Esophagus muscularis mucosa (tissue), 4 donors: ENCODE measurements at regions not wholly inside any gene's neighbourhood (a gene's known extent, or its start where the extent isn't known, plus 50 kb on each side); places are given as distances from the start of the nearest gene placed in this dataset.
"Not testable (repeated sequence)": the region's sequence is repeated elsewhere in the genome, so short reads cannot be mapped to it uniquely, and the experiment has no call there.

ENCODE experiments used
- DNase-seq: peaks from one replicate; pipeline ENCODE4 v3.0.0-alpha.2; 2017; ENCODE audit errors: extremely low spot score
- H3K27ac ChIP-seq, 4 donors: fragments of 200-600 bp; sonication (generic); replicated peaks in 1 of 4; 1 replicate in 3 of 4; 2 replicates in 1 of 4; pipeline ENCODE4 v1.5.1; 2016 to 2019; ENCODE audit warnings: mild to moderate bottlenecking in 1 of 4
- H3K27me3 ChIP-seq, 4 donors: fragments of 200-600 bp; sonication (generic); one replicate each; pipeline versions ENCODE4 v1.5.1 to v1.6.0; 2016 to 2019
- H3K36me3 ChIP-seq, 4 donors: fragments of 200-600 bp; sonication (generic); one replicate each; pipeline ENCODE4 v1.5.1; 2016 to 2019
- H3K4me1 ChIP-seq, 4 donors: fragments of 200-600 bp; sonication (generic); one replicate each; pipeline ENCODE4 v1.5.1; 2016 to 2019
- H3K4me3 ChIP-seq, 4 donors: fragments of 200-600 bp; sonication (generic); 1 replicate in 2 of 4; 2 replicates in 2 of 4; pipeline ENCODE4 v1.5.1; 2016 to 2019; ENCODE audit warnings: mild to moderate bottlenecking in 4 of 4, moderate library complexity in 1 of 4
- H3K9me3 ChIP-seq, 4 donors: fragments of 200-600 bp; sonication (generic); 1 replicate in 3 of 4; 2 replicates in 1 of 4; pipeline ENCODE4 v1.5.1; 2016 to 2019
- EP300 ChIP-seq: sonication (generic); formaldehyde crosslinking; IDR thresholded peaks from one replicate; pipeline ENCODE4 v1.6.1; 2017; ENCODE audit warnings: antibody characterized with exemption
- POLR2A ChIP-seq: fragments of 450-650 bp; IDR thresholded peaks from one replicate; pipeline ENCODE4 v1.6.1; 2017; ENCODE audit warnings: antibody characterized with exemption, moderate library complexity, mild to moderate bottlenecking, low read depth
- POLR2AphosphoS5 ChIP-seq, 2 donors: sonication (generic); formaldehyde crosslinking; IDR thresholded peaks; one replicate each; pipeline ENCODE4 v1.6.1; 2017; ENCODE audit warnings: antibody characterized with exemption in 2 of 2
- WGBS: methylation state at CpG from one replicate; pipeline ENCODE4 v1.1.5; 2018; 5-methylcytosine and 5-hydroxymethylcytosine counted together
- intact Hi-C: fragments of 100-400 bp; cut with DNase I; formaldehyde crosslinking; loops from one replicate; pipeline ENCODE4 v1.15.1; 2023
- TF ChIP-seq, protein P1 (sequence below), 3 experiments: fragments of 200-600 bp in 2 of 3; fragments of 450-650 bp in 1 of 3; sonication (generic) in 2 of 3; IDR thresholded peaks; one replicate each; pipeline ENCODE4 v1.5.1; 2017 to 2019; ENCODE audit warnings: antibody characterized with exemption in 3 of 3, mild to moderate bottlenecking in 2 of 3, moderate library complexity in 1 of 3

DNA sequence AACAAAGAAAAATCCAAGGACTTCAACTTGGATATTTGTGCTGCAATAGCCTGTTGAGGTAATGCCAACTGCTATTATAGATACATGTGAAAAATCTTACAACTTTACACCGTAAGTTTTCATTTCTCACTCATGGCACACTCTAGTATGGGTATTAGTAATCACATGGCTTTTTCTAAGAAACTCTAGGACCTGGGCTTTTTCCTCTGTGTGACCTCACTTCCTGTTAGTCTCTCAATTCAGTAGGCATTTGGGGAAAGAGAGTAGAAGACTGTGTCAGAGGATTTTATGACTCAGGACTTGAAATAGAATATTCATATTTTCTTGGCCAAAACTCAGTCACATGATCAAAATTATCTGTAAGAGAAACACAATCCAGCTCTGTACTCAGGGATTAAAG, 1049.9 kb downstream of the REEP3 start:
- H3K27me3 ChIP-seq = no peaks in the 10 kb centered on the region
- DNase-seq = no peak
- H3K4me1 ChIP-seq = peaks cover 0 to 15% (median 6%) of the 10 kb centered on the region in 4 donors
- H3K4me3 ChIP-seq = no peak overlapping the region
- intact Hi-C loops = no loop called here
- 86% methylated on average over 1 of the region's 1 CpG for WGBS
- no peak overlapping the region for H3K27ac ChIP-seq
- no peaks in the 10 kb centered on the region for H3K36me3 ChIP-seq
- H3K9me3 ChIP-seq = no peaks in the 10 kb centered on the region
- TF ChIP-seq EP300 (no peak), POLR2A (no peak), POLR2AphosphoS5 (IDR thresholded peaks at IDR 0.05) (no peak)
- TF ChIP-seq, protein P1, sequence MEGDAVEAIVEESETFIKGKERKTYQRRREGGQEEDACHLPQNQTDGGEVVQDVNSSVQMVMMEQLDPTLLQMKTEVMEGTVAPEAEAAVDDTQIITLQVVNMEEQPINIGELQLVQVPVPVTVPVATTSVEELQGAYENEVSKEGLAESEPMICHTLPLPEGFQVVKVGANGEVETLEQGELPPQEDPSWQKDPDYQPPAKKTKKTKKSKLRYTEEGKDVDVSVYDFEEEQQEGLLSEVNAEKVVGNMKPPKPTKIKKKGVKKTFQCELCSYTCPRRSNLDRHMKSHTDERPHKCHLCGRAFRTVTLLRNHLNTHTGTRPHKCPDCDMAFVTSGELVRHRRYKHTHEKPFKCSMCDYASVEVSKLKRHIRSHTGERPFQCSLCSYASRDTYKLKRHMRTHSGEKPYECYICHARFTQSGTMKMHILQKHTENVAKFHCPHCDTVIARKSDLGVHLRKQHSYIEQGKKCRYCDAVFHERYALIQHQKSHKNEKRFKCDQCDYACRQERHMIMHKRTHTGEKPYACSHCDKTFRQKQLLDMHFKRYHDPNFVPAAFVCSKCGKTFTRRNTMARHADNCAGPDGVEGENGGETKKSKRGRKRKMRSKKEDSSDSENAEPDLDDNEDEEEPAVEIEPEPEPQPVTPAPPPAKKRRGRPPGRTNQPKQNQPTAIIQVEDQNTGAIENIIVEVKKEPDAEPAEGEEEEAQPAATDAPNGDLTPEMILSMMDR (IDR thresholded peaks at IDR 0.05) = no peak

DNA sequence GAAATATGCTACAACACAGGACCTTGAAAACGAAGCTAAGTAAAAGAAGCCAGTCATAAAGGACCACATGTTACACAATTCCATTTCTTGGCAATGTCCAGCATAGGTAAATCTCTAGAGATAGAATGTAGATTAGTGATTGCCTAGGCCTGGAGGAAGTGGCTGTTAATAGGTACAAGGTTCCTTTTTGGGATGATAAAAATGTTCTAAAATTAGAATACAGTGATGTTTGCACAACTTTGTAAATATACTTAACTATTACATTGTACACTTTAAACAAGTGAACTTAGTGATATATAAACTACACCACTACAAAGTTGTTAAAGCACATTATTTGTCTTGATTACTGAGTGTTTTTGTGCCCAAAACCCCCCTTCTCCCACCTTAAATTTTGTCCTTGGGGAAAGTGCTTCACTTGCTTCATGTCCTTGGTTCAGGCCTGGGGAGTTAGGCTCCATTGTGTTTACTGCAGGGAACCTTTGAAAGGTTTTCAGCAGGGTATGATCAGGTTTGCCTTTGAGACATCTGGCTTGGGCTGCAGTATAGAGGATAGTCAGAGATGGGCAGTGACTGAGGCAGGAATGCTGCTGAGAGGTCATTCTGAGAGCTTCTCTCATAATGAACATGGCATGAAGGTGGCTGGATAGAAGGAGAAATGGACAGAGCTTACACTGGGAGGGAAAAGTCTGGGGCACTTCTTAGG, 1052.6 kb downstream of the REEP3 start:
- TF ChIP-seq EP300 (no peak), POLR2AphosphoS5 (IDR thresholded peaks at IDR 0.05) (no peak), POLR2A (no peak)
- TF ChIP-seq, protein P1 (IDR thresholded peaks at IDR 0.05) = no peak
- Histone ChIP-seq H3K4me1 (peaks cover 0 to 15% (median 6%) of the 10 kb centered on the region in 4 donors), H3K9me3 (no peaks in the 10 kb centered on the region), H3K4me3 (no peak overlapping the region), H3K27me3 (no peaks in the 10 kb centered on the region), H3K36me3 (no peaks in the 10 kb centered on the region), H3K27ac (no peak overlapping the region)
- intact Hi-C loops = no loop called here
- DNase-seq = no peak
- 65% methylated on average over 1 of the region's 1 CpG for WGBS

DNA sequence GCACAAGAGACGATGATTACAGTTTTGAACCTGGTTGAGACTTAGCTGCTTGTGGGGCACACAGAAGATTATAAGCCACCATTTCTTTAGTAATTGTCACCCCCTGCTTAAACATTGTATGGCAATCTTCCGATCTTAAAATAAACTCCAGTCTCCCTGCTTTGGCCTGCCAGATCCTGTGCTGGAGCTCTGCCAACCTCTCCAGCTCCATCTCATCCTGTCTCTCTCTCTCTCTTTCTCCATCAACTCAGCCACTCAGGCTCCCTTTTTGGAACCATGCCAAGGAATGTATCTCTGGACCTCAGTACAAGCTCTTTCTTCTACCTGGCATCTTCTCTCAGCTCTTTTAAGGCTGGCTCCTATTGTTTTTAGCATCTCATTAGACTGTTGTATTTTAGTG, 1053.2 kb downstream of the REEP3 start:
- Histone ChIP-seq H3K9me3 (no peaks in the 10 kb centered on the region), H3K4me3 (no peak overlapping the region), H3K27me3 (no peaks in the 10 kb centered on the region), H3K4me1 (peaks cover 0 to 15% (median 6%) of the 10 kb centered on the region in 4 donors), H3K27ac (no peak overlapping the region), H3K36me3 (no peaks in the 10 kb centered on the region)
- DNase-seq = no peak
- intact Hi-C loops = no loop called here
- TF ChIP-seq POLR2A = no peak
- TF ChIP-seq EP300 = no peak
- TF ChIP-seq, protein P1 (IDR thresholded peaks at IDR 0.05) = no peak
- no peak for TF ChIP-seq POLR2AphosphoS5 (IDR thresholded peaks at IDR 0.05)
- 25% methylated on average over 2 of the region's 2 CpGs for WGBS

DNA sequence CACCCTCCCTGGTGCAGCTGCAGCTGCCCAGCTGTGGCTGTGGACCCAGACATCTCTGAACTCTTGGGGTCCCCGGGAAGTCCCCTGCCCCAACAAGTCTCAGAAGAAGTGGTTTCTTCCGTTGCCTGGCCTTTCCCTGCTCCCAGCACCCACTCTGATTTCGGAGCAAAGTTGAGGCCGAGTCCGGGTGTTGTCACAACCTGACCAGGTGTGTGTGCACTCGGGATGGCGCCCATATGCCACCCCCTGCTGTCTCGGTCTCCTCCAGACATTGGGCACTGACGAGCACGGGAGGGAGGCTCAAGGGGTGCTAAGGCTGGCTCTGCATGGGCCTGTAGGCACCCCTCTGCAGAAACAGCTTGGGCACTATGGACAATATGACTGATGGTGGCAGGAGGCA, 1055.3 kb downstream of the REEP3 start:
- Histone ChIP-seq H3K4me3 (no peak overlapping the region), H3K4me1 (peaks cover 0 to 15% (median 6%) of the 10 kb centered on the region in 4 donors), H3K36me3 (no peaks in the 10 kb centered on the region), H3K9me3 (no peaks in the 10 kb centered on the region), H3K27me3 (no peaks in the 10 kb centered on the region), H3K27ac (no peak overlapping the region)
- no peak for DNase-seq
- TF ChIP-seq POLR2AphosphoS5 (IDR thresholded peaks at IDR 0.05) (no peak), EP300 (no peak), POLR2A (no peak)
- TF ChIP-seq, protein P1 (IDR thresholded peaks at IDR 0.05) = no peak
- WGBS = 89% methylated on average over 3 of the region's 10 CpGs
- intact Hi-C loops = no loop called here

DNA sequence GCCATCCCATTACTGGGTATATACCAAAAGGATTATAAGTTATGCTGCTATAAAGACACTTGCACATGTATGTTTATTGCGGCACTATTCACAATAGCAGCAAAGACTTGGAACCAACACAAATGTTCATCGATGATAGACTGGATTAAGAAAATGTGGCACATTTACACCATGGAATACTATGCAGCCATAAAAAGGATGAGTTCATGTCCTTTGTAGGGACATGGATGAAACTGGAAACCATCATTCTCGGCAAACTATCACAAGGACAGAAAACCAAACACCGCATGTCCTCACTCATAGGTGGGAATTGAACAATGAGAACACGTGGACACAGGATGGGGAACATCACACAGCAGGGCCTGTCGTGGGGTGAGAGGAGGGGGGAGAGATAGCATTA, 1057.6 kb downstream of the REEP3 start:
- DNase-seq, intact Hi-C loops, H3K27ac ChIP-seq, H3K9me3 ChIP-seq, H3K4me3 ChIP-seq, H3K27me3 ChIP-seq, H3K36me3 ChIP-seq: not testable (repeated sequence)
- peaks cover 0 to 13% (median 6%) of the 10 kb centered on the region in 4 donors for H3K4me1 ChIP-seq
- WGBS = 94% methylated on average over 6 of the region's 6 CpGs
